Epidermal melanocyte (primary cell): ENCODE measurements at regions not wholly inside any gene's neighbourhood (a gene's known extent, or its start where the extent isn't known, plus 50 kb on each side); places are given as distances from the start of the nearest gene placed in this dataset.
A peak's percentile ranks its signal among the peaks of the same experiment; 100 is the strongest.
"Not testable (repeated sequence)": the region's sequence is repeated elsewhere in the genome, so short reads cannot be mapped to it uniquely, and the experiment has no call there.

Experiments used
- DNase-seq: peaks from one replicate; pipeline ENCODE4 v3.0.0; 2011; ENCODE audit warnings: low spot score; ENCODE audit not compliant: insufficient read length

- no peak for DNase-seq
These were observed 132.9 kb upstream of the FAM3C start for GRCh38 chr7:121529003-121529402.

DNA sequence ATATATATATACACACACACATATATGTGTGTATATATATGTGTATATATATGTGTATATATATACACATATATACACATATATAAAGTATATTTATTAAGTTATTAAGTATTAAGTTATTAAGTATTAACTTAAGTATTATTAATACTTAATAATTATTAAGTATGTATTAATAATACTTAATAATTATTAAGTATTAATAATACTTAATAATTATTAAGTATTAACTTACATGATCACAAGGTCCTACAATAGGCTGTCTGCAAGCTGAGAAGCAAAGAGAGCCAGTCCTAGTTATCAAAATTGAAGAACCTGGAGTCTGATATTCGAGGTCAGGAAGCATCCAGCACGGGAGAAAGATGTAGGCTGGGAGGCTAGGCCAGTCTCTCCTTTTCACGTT, 130.1 kb upstream of the FAM3C start:
- not testable (repeated sequence) for DNase-seq

- DNase-seq = peak; percentile 24
These were observed 129.2 kb upstream of the FAM3C start for GRCh38 chr7:121525155-121525819.

GRCh38 chr7:121521711-121522400, 125.7 kb upstream of the FAM3C start:
- no peak for DNase-seq

GRCh38 chr7:121520911-121521310, 124.8 kb upstream of the FAM3C start:
- DNase-seq = no peak

DNA sequence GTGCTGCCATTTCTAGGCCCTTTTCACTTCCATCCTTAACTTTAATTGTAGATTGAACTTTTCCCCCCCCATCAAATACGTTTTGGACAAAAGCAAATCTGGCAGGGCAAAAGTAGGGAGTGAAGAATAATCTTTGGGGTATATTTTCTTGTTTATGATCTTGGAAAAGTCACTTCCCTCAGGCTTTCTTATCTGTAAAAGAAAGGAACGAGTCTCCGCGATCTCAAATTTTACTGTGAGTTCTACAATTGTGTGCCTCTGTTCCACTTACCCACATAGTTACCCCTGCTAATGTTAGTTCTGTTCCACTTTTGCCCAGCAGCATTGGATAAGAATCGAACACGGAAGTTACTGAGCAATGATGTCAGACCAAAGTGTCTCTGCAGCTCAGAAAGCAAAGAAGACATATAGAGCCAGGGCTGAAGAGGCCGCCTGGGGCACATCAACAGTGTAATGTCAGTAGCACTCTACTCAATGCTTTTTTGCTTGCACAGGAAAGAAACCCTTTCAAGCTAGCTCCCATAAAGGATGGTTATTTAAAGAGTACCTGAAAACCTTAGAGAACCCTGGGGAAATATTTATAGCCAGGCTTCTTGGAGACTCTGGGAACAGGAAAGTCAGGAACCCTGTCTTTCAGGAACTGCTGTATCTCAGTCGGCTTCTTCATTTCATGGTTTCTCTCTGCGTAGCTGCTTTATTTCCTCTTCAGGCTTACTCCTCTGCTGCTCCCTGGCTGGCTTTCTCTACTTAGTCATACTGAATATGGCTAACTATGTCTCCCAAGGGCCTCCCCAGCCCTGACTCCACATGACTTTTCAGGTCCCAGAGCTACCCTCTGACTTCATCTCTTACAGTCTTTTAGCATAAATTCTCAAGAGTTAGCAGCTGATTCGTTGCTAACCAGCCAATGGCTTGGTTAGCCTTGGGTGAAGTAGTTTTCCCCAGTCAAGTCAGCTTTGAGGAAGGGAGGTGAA, 123.7 kb upstream of the FAM3C start:
- DNase-seq = no peak

DNA sequence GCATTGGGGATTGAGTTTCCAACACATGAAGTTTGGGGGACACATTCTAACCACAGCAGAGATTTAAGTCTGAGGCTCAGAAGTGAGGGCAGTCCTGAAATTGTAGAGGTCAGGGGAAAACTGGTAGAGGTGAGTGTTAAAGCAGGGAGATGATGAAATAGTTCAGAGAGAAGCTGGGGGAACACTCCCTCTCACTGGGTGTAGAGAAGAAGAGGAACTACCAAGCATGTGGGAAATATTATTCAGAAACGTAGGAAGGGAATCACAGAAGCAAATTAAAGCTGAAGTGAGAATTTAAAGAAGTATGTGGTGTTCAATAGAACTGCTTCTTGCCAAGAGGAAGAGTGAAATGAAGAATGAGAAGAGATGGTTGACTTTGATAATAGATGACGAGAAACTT, 121.5 kb upstream of the FAM3C start:
- DNase-seq = no peak

DNA sequence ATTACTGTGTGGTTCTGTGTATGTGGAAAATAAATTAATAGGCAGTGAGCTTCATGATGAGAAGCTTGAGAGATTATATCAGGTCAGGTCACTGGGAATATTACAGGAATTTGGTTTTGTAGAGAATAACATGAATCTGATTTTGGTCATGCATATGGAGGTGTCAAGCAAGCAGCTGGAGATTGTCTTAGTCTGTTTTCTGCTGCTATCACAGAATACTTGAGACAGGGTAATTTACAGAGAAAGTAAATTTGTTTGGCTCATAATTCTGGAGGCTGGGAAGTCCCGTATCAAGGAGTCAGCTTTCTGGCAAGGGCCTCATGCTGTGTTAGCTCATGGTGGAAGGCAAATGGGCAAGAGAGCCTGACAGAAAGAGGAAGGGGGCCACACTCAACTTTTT, 120.7 kb upstream of the FAM3C start:
- DNase-seq = no peak

- no peak for DNase-seq
These were observed 119.7 kb upstream of the FAM3C start for GRCh38 chr7:121515630-121516401.

DNA sequence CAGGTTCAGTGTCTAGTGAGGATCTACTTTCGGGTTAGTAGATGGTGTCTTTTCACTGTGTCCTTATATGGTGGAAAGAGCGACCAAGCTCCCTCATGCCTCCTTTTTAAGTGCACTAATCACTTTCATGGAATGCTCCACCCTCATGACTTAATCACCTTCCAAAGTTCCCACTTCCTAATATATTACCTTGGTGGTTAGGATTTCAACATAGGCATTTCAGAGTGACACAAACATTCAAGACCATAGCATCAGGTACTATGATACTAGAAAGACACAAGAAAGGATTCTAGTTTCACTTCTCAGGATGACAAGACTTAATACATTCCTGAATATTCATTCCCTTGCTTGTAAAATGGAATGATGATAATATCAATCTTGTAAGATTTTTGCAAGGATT, 119.1 kb upstream of the FAM3C start:
- DNase-seq = no peak

DNA sequence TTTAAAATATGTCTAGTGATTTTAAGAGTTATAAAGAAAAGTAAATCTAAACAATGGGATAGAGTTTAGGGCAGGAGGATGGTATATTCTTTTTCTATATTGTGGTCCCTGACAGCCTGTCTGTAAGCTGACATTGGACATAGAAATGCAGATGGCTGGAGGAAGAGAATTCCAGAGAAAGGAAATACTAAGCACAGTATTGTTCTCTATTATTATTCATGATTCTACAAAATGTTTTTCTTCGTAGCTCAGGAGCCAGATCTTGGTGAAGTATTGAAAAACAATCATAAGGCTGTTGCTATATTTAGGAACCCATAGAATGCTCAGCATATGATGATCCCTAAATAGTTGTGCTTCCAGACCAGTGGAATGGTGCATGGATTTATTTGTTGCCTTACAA, 117.0 kb upstream of the FAM3C start:
- no peak for DNase-seq

- DNase-seq = no peak
These were observed 114.9 kb upstream of the FAM3C start for GRCh38 chr7:121510858-121511482.

- DNase-seq = no peak
These were observed 114.2 kb upstream of the FAM3C start for GRCh38 chr7:121510302-121510701.

GRCh38 chr7:121505540-121506182, 109.6 kb upstream of the FAM3C start:
- DNase-seq = no peak

GRCh38 chr7:121505021-121505420, 108.9 kb upstream of the FAM3C start:
- no peak for DNase-seq

DNA sequence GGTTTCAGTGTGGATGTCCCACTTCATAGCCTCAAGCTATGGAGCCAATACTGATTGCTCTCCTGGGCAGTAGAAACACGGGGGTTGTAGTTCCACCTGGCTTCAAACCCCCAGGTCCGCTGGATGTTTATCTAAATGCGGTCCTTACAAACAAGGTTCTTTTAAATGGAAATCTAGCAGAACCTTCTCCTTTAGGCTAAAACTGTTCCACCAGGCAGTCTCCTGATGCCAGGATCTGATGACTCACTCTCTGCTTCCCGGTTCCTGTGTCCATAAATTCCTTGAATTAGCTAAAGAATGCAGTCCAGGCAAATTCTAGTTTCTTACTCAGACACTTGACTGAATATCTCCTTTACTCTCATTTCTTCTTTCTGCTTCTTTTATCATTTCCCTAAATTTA, 108.4 kb upstream of the FAM3C start:
- peak; percentile 66 for DNase-seq

DNA sequence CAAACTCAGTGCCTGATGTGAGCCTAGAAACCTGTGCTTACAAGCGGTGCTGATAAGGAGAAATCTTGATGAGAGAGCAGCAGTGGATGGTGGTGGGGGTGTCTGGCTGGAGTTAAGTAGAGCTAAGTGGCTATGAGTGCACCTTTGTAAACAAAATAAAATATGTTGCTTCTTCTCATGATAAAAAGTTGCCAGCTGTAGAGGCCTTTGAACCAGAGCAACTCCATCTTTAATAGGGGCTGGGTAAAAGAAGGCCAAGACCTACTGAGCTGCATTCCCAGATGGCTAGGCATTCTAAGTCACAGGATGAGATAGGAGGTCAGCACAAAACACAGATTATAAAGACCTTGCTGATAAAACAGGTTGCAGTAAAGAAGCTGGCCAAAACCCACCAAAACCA, 107.6 kb upstream of the FAM3C start:
- no peak for DNase-seq

GRCh38 chr7:121503039-121503438, 106.9 kb upstream of the FAM3C start:
- DNase-seq = no peak

- no peak for DNase-seq
These were observed 105.5 kb upstream of the FAM3C start for GRCh38 chr7:121501566-121501965.

DNA sequence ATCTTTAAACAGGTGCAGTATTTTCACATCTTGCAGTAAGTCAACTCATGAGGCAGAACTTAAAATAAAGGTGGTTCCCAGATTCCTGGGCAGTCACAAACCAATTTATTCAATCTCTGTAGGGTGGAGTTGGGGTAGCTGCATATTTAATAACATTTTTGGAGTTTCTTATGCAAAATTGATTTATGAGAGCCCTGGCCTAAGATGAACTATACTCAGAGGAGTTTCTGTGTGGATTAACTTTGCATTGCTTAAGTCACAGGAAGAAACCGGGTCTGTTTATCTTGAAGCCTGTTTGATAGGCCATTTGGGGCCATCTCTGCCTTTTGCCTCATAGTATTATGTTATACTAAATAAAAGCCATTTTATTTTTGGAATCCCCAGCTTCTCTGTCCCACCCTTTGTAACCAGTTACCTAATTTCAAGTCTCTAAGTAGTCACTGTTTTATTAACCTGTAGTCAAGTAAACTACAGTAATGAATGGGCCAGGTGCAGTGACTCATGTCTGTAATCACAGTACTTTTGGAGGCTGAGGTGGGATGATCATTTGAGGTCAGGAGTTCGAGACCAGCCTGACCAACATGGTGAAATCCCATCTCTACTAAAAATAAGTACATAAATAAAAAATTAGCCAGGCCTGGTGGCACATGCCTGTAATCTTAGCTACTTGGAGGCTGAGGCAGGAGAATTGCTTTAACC, 104.4 kb upstream of the FAM3C start:
- no peak for DNase-seq
